HT-29 (cell line): ENCODE measurements at regions not wholly inside any gene's neighbourhood (a gene's known extent, or its start where the extent isn't known, plus 50 kb on each side); places are given as distances from the start of the nearest gene placed in this dataset. TPM values are rescaled to one million over a fixed set of nuclear protein-coding genes. Genes with fewer than 3 reads are reported as not detected.

ENCODE experiments used
- small RNA-seq: library from RNA; depleted of rRNA; stranded (forward); fragments of <200 nt; gene quantifications from one replicate; pipeline ENCODE3, GENCODE V24; 2014

Small RNA genes in the stretch of these regions (small RNA-seq; reads per million reads assigned to genes)
- gene AC140725.2 (not detected), gene MIR6859-3 (not detected)
